ENCODE measurements at regions not wholly inside any gene's neighbourhood (a gene's known extent, or its start where the extent isn't known, plus 50 kb on each side); places are given as distances from the start of the nearest gene placed in this dataset.
"Not testable (repeated sequence)": the region's sequence is repeated elsewhere in the genome, so short reads cannot be mapped to it uniquely, and the experiment has no call there.

DNA sequence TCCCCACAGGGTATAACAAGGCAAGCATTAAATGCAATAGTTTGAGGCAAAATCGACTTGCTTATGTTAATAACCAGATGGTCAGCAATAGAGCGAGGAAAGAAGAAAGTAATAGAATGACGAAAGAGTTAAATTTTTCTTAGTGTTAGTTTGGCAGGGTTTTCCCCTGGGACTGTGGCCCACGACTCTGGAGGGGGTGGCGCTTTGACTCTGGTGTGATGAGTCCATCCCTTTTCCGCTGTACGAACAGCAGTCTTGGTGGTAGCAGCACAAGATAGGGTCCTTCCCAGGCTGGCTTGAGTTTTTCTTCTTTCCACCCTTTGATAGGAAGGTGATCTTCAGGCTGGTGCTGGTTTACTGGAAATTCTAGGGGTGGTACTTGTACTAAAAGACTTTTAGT is 69.2 kb upstream of the GMDS start:
- ChIA-PET CTCF (interaction anchor here (0.9 kb wide), 1 partner anchor 791 kb away, joined by 3 read pairs; no protein-coding TSS in a partner anchor), POLR2A (no interaction called here)
- TF ChIP-seq, protein P1, sequence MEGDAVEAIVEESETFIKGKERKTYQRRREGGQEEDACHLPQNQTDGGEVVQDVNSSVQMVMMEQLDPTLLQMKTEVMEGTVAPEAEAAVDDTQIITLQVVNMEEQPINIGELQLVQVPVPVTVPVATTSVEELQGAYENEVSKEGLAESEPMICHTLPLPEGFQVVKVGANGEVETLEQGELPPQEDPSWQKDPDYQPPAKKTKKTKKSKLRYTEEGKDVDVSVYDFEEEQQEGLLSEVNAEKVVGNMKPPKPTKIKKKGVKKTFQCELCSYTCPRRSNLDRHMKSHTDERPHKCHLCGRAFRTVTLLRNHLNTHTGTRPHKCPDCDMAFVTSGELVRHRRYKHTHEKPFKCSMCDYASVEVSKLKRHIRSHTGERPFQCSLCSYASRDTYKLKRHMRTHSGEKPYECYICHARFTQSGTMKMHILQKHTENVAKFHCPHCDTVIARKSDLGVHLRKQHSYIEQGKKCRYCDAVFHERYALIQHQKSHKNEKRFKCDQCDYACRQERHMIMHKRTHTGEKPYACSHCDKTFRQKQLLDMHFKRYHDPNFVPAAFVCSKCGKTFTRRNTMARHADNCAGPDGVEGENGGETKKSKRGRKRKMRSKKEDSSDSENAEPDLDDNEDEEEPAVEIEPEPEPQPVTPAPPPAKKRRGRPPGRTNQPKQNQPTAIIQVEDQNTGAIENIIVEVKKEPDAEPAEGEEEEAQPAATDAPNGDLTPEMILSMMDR (IDR thresholded peaks at IDR 0.05) = no peak
- peaks cover 35% of the 10 kb centered on the region for H3K9me3 Mint-ChIP-seq
- no peak overlapping the region for H3K4me3 Mint-ChIP-seq
- intact Hi-C loops (cut with micrococcal nuclease) = no loop called here
- no peak overlapping the region for H3K27ac Mint-ChIP-seq
- no peaks in the 10 kb centered on the region for H3K27me3 Mint-ChIP-seq
- H3K4me1 Mint-ChIP-seq (ENCODE audit: low read depth) = no peaks in the 10 kb centered on the region
- peaks cover 17% of the 10 kb centered on the region for H3K36me3 Mint-ChIP-seq (ENCODE audit: low read depth)
- ATAC-seq (no peak), DNase-seq (no peak)

DNA sequence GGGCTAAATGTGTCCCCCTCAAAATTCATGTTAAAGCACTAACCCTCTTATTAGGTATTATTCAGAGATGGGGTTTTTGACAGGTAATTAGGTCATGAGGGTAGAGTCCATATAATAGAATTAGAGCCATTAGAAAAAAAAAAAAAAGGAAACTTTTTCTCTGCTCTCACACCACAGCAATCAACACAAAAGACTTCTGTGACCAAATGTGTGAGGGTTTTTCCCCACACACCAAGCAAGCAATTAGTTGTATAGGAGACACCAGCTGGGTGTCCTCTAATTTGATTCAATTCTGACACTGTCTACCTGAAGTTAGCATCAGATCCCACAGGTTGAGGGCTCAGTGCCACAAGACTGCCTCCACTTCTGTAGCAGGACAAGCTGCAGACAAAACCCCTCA is 64.6 kb upstream of the GMDS start:
- Mint-ChIP-seq H3K36me3 (ENCODE audit: low read depth) (peaks cover 10% of the 10 kb centered on the region), H3K27ac (no peak overlapping the region), H3K4me1 (ENCODE audit: low read depth) (no peaks in the 10 kb centered on the region), H3K27me3 (no peaks in the 10 kb centered on the region), H3K9me3 (peaks cover 21% of the 10 kb centered on the region), H3K4me3 (no peak overlapping the region)
- CTCF ChIA-PET = no interaction called here
- DNase-seq (no peak), ATAC-seq (no peak)
- POLR2A ChIA-PET = no interaction called here
- TF ChIP-seq, protein P1 (IDR thresholded peaks at IDR 0.05) = no peak
- intact Hi-C loops (cut with micrococcal nuclease) = no loop called here

- no peak for DNase-seq
- intact Hi-C loops (cut with micrococcal nuclease) = no loop called here
- H3K9me3 Mint-ChIP-seq = peaks cover 19% of the 10 kb centered on the region
- H3K36me3 Mint-ChIP-seq (ENCODE audit: low read depth) = peaks cover 10% of the 10 kb centered on the region
- ATAC-seq = no peak
- TF ChIP-seq, protein P1 (IDR thresholded peaks at IDR 0.05) = no peak
- no peak overlapping the region for H3K4me3 Mint-ChIP-seq
- H3K4me1 Mint-ChIP-seq (ENCODE audit: low read depth) = no peaks in the 10 kb centered on the region
- POLR2A ChIA-PET = no interaction called here
- H3K27ac Mint-ChIP-seq = no peak overlapping the region
- no peaks in the 10 kb centered on the region for H3K27me3 Mint-ChIP-seq
- CTCF ChIA-PET = no interaction called here
These were observed 63.7 kb upstream of the GMDS start for GRCh38 chr6:2309122-2309521.

DNA sequence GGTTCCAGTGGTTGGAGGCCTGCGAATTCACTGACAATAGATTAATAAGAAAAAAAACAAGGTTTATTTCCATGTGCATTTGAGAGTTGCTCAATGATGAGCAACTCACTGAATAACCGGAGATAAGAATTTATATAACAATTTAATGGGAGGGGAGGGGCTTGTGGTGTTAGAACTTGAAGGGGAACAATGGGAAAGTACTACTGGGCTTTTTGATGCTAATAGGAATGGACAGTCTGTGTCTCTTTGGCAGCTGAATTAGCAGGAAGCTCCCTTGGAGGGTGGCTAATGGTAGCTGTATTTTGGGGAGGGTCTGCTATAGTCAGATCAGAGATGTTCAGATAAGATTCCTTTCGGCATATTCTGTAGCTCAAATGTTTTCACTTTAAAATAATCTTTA is 62.4 kb upstream of the GMDS start:
- H3K27me3 Mint-ChIP-seq = no peaks in the 10 kb centered on the region
- H3K9me3 Mint-ChIP-seq = peaks cover 16% of the 10 kb centered on the region
- no peak overlapping the region for H3K27ac Mint-ChIP-seq
- ChIA-PET CTCF (no interaction called here), POLR2A (no interaction called here)
- H3K4me1 Mint-ChIP-seq (ENCODE audit: low read depth) = no peaks in the 10 kb centered on the region
- TF ChIP-seq, protein P1 (IDR thresholded peaks at IDR 0.05) = no peak
- DNase-seq (no peak), ATAC-seq (no peak)
- no peak overlapping the region for H3K4me3 Mint-ChIP-seq
- intact Hi-C loops (cut with micrococcal nuclease) = no loop called here
- peaks cover 6% of the 10 kb centered on the region for H3K36me3 Mint-ChIP-seq (ENCODE audit: low read depth)

DNA sequence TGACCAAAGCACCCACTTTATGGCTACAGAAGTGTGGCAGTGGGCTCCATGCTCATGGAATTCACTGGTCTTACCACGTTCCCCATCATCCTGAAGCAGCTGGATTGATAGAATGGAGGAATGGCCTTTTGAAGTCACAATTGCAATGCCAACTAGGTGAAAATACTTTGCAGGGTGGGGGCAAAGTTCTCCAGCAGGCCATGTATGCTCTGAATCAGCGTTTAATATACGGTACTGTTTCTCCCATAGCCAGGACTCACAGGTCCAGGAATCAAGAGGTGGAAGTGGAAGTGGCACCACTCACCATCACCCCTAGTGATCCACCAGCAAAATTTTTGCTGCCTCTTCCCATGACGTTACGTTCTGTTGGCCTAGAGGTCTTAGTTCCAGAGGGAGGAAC is 60.5 kb upstream of the GMDS start:
- Mint-ChIP-seq H3K4me1 (ENCODE audit: low read depth) (no peaks in the 10 kb centered on the region), H3K27me3 (no peaks in the 10 kb centered on the region), H3K9me3 (peaks cover 22% of the 10 kb centered on the region), H3K4me3 (no peak overlapping the region), H3K36me3 (ENCODE audit: low read depth) (peaks cover 8% of the 10 kb centered on the region), H3K27ac (no peak overlapping the region)
- intact Hi-C loops (cut with micrococcal nuclease) = no loop called here
- ChIA-PET POLR2A (no interaction called here), CTCF (no interaction called here)
- no peak for ATAC-seq
- DNase-seq = no peak
- TF ChIP-seq, protein P1 (IDR thresholded peaks at IDR 0.05) = no peak

- H3K27ac Mint-ChIP-seq; H3K4me3 Mint-ChIP-seq; H3K27me3 Mint-ChIP-seq; DNase-seq; ATAC-seq; POLR2A ChIA-PET; intact Hi-C loops (cut with micrococcal nuclease); H3K4me1 Mint-ChIP-seq (ENCODE audit: low read depth); CTCF ChIA-PET: not testable (repeated sequence)
- peaks cover 45% of the 10 kb centered on the region for H3K9me3 Mint-ChIP-seq
- H3K36me3 Mint-ChIP-seq (ENCODE audit: low read depth) = peaks cover 20% of the 10 kb centered on the region
These were observed 57.1 kb upstream of the GMDS start for GRCh38 chr6:2302482-2302881.

Data from activated CD8-positive, alpha-beta T cell treated with anti-CD3 and anti-CD28 coated beads for 36 hours (primary cell).